HUDEP-2 (cell line): ENCODE measurements at regions not wholly inside any gene's neighbourhood (a gene's known extent, or its start where the extent isn't known, plus 50 kb on each side); places are given as distances from the start of the nearest gene placed in this dataset.

ENCODE experiments used
- DNase-seq, 76 experiments: peaks; one replicate each; lab custom pipeline; 2025; ENCODE audit not compliant: unreplicated experiment in 76 of 76; lab: John Stamatoyannopoulos, UW

DNA sequence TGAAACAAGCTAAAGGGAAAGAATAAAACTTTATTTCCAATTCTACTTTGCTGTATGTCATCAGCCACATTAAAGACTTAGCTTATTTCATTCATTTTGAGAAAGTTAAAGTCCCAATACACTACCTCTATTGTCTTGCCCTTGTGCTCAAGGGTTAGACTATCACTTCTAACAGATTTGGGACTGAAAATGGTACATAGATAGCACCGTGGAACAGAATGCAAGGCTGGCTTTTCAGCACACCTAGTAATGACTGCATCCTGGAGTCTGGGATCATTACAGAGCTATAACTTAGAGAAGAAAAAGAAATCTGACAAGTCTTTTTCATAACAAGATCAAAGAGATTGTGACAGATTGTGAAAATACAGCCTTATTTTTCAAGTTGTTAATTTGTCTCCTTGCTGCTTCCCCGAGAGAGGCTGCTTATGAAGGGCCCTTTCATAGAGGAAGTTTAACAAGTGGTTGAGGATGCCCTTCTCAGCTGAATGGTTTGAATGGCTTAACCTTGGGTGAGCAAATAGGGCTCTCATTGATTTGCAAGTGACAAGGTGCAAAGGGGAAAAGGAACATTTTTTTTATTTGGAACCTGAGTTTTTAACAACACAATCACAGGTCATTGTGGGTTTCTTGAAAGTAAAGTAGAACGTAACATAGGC is 371.8 kb downstream of the EPHA4 start:
- DNase-seq, result no peak

GRCh38 chr2:221202431-221202830 is 369.7 kb downstream of the EPHA4 start:
- no peak for DNase-seq

GRCh38 chr2:221203125-221203524 is 369.0 kb downstream of the EPHA4 start:
- DNase-seq, result no peak

DNA sequence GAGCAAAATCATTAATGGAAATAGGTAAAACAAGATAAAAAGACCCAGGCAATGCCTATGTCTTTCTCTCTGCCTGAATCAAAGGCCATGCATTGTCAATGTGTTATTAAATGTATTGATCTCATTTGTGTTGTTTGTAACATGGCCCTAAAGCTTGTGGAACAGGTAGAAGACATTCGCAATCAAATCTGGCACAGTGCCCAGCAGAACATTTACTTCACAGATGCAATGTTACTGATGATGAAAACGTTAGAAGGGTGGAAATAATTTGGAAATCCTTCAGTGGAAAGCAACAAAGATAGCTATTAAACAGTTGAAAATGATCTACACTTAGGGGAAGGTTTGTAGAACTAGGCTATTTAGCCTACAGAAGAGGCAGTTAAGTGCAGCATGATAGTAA is 368.2 kb downstream of the EPHA4 start:
- no peak for DNase-seq

DNA sequence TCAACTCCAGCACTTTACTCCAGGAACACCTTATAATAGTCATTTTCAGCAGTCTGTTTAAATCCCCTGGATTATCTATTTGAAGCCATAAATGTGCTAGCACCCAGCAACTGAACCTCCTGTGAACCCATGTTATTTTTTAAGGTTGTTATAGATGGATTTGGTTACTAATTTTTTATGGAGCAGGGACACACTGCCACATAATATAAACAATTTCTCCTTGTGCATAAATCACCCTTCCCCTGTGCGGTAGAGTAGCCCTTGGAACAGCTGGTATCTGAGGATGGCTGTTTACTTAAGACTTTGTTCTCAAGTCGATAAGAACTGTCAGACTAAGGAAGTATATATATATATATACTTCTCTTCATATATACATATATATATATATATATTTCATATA is 367.4 kb downstream of the EPHA4 start:
- DNase-seq, result no peak

GRCh38 chr2:221205103-221205673 is 366.9 kb downstream of the EPHA4 start:
- DNase-seq, result no peak

DNA sequence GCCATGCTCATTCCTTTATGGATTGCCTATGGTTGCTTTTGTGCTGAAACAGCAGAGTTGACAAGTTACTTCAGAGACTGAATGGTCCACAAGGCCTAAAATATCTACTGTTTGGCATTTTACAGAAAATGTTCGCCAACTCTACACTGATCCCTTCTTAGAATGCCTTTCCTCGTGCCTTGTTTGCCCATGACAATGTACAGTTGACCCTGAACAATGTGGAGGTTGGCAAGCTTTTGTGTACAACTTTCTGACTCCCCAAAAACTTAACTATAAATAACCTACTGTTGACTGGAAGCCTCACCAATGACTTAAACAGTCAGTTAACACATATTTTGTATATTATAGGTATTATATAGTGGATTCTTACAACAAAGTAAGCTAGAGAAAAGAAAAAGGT is 361.4 kb downstream of the EPHA4 start:
- DNase-seq, result no peak

DNA sequence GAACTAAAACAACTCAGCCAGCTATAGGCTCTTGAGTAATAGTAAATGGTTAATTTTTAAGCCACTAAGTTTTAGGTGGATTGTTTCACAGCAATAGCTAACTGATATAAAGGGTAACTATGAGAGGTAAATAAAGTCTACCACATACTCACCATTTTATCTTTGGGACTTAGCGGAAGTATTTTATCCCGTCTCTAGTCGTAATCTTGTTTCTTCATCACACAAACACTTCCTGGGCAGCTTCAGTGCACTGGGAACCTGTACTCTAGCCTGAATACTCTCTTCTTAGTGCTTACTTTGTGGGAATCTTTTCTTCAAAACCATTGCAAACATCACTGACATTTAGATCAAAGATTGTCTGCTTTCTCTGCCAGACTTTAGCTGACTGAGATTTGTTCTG is 360.5 kb downstream of the EPHA4 start:
- DNase-seq, result no peak

DNA sequence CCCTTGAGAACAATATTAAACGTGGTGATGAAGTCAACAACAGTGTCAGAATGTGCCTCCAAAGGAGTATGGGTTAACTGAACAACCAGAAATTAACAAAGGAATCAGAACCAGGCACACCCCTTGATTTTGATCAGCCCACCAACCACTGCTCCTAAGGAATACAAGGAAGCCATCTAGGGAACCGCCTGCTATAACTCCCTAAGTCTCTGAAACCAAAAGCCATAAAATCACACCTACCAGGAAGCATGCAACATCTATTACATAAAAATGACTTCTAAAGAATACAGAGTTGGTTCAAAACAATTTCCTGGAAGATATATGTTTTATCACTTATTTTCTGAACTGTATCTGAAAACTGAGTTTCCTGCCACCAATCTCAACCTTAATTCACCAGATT is 360.0 kb downstream of the EPHA4 start:
- DNase-seq, result no peak

GRCh38 chr2:221215487-221215886 is 356.6 kb downstream of the EPHA4 start:
- DNase-seq, result no peak

- no peak for DNase-seq
These were observed 355.5 kb downstream of the EPHA4 start for GRCh38 chr2:221216636-221217035.

GRCh38 chr2:221225752-221226151 is 346.4 kb downstream of the EPHA4 start:
- DNase-seq, result no peak

DNA sequence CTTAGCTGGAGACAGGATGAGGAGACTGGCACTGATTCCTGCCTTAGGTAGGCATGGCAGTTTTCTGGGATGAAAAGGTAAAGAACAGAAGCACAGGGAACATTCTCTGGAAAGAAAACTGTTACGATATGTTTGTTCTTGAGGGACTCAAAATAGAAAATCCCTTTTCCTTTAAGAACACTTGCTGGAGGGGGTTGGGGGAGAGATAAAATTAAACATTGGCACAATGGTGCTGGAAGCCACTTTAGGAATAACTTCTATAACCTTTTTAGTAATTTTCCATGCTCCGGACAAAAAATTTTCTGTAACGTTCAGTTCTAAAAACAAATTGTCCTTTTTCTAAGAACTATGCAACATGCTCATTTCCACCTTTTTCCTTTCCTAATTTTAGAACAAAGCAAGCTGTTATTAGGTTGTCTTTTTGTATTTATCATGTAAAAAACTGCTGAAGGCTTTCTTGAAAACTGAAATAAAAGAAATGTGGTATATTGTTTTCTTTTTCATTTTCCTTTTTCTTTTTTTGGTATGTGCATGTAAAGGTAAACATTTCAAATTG is 343.8 kb downstream of the EPHA4 start:
- DNase-seq, result no peak

GRCh38 chr2:221229099-221229498 is 343.0 kb downstream of the EPHA4 start:
- no peak for DNase-seq

DNA sequence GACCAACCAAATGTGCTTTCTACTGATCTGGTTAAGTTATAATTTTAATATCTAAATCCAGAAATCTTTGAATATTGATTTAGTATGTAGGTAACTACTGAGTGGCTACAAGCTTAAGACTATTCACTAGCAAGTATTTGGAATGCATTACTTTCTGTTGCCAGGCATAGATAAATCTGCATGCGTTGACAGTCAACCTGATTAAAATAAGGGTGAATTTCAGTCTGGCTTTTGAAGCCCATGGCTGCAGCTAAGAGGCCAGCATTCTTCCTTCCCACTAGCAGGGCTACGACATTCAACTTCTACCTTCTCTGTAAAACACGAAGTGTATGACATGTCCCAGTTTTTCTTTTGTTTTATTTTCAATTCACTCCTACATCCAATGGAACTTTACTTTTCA is 340.6 kb downstream of the EPHA4 start:
- no peak for DNase-seq

DNA sequence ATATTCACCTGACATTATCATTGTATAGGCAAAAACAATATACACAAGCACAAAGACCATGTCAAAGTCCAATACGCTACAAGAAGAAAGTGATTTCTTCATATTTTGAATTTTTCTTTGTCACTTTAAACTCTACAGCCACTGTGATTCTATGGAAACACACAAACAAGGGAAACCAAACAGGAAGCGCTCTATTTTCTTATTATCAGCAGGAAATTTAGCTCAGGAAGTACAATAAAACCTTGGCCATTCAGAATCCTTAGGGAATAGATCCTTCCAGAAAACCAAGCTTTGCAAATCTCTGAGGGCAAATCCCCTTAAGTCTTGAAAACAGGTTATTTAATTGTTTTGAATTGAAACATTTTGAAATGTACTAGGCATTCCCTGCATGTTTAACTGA is 336.2 kb downstream of the EPHA4 start:
- no peak for DNase-seq

DNA sequence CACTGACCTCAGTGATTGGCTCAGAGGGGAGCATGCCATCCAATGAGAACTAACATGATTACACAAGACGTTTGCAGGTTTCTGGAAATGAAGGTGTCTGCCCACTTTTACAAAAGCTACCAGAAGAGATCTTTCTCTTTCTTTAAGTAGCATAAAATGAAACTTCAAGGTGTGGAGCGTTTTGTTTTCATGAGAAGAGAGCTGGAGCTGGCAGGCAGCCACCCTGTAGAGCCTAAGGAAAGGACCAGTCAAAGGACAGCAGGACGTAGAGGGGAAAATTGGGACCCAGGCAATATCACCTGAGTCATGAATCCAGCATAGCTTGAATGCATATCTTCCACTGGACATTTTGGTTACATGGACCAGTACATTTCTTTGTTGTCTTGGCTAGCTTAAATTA is 331.0 kb downstream of the EPHA4 start:
- DNase-seq, result no peak

DNA sequence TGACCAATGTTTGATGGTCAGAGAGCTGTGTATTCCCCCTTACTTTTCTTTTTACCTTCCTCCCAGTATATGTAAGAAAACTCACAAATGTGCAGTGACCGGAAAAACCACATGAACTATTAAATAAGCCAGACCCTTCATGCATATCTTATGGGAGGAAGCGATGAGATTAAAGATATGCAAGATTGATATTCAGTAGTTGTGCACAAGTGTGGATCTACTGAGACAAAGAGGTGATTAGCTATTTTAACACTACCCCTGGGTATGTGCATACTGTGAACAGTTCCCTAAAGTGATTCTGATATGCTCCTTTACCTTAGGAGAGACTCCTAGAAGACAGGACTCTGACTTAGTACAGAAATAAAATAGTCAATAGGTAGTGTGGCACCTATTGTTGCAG is 328.3 kb downstream of the EPHA4 start:
- DNase-seq, result no peak

GRCh38 chr2:221245045-221245444 is 327.1 kb downstream of the EPHA4 start:
- DNase-seq, result no peak

DNA sequence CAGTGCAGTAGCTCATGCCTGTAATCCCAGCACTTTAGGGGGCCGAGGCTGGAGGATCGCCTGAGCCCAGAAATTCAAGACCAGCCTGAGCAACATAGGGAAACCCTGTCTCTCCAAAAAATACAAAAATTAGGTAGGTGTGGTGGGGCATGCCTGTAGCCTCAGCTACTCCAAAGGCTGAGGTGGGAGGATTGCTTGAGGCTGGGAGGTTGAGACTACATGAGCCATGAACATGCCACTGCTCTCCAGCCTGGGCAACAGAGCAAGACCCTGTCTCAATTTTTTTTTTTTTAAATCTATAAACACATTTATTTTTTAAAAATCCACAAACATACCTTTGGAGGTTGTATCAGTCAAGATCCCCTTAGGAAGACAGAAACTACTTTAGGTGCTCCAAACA is 326.3 kb downstream of the EPHA4 start:
- DNase-seq, result no peak

DNA sequence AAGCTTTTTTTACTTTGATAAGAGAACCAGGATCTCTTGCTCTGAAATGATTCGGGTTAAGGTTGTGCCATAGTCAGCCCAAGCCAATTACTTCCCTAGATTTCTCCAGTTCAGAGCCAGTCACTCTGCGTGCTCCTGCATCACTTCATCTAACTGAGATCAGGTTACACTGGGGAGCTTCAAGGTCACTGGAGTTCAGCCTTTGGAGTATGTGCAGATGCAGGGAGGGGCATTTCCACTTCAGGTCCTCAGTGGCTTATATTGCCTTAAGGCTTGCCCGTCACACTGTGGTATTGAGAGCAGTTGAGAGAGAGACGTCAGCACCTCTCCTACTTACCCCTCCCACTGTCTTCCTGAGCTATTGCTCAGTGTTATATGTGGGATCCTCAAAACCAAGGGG is 317.8 kb downstream of the EPHA4 start:
- DNase-seq, result no peak

GRCh38 chr2:221255862-221256261 is 316.2 kb downstream of the EPHA4 start:
- DNase-seq, result no peak

DNA sequence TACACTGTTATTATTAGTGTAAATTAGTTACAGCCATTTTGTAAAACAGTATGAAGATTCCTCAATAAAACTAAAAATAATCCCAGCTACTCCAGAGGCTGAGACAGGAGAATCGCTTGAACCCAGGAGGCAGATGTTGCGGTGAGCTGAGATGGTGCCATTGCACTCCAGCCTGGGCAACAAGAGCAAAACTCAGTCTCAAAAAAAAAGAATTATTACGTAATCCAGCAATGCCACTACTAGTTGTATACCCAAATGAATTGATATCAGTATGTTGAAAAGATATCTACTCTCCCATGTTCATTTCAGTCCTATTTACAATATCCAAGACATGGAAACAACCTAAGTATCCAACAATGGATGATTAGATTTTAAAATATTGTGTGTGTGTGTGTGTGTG is 313.6 kb downstream of the EPHA4 start:
- DNase-seq, result no peak
